ENCODE measurements at regions not wholly inside any gene's neighbourhood (a gene's known extent, or its start where the extent isn't known, plus 50 kb on each side); places are given as distances from the start of the nearest gene placed in this dataset.

GRCh38 chr6:6376845-6377244 is 56.4 kb upstream of the F13A1 start:
- no peak for DNase-seq (ENCODE audit: low read depth in 4 of 4, low spot score in 1 of 4)

GRCh38 chr6:6377621-6378020 is 57.2 kb upstream of the F13A1 start:
- DNase-seq (ENCODE audit: low read depth in 4 of 4, low spot score in 1 of 4), result no peak

GRCh38 chr6:6379573-6379972 is 59.1 kb upstream of the F13A1 start:
- DNase-seq (ENCODE audit: low read depth in 4 of 4, low spot score in 1 of 4), result no peak

GRCh38 chr6:6384520-6384919 is 64.1 kb upstream of the F13A1 start:
- DNase-seq (ENCODE audit: low read depth in 4 of 4, low spot score in 1 of 4), result no peak

- no peak for DNase-seq (ENCODE audit: low read depth in 4 of 4, low spot score in 1 of 4)
Measured at GRCh38 chr6:6386010-6386409, 65.5 kb upstream of the F13A1 start.

GRCh38 chr6:6390849-6391602 is 70.6 kb upstream of the F13A1 start:
- DNase-seq (ENCODE audit: low read depth in 4 of 4, low spot score in 1 of 4), result no peak

- no peak for DNase-seq (ENCODE audit: low read depth in 4 of 4, low spot score in 1 of 4)
Measured at GRCh38 chr6:6392214-6393068, 72.0 kb upstream of the F13A1 start.

- no peak for DNase-seq (ENCODE audit: low read depth in 4 of 4, low spot score in 1 of 4)
Measured at GRCh38 chr6:6393069-6393529, 72.6 kb upstream of the F13A1 start.

- no peak for DNase-seq (ENCODE audit: low read depth in 4 of 4, low spot score in 1 of 4)
Measured at GRCh38 chr6:6395581-6396197, 75.2 kb upstream of the F13A1 start.

GRCh38 chr6:6397842-6398241 is 77.4 kb upstream of the F13A1 start:
- no peak for DNase-seq (ENCODE audit: low read depth in 4 of 4, low spot score in 1 of 4)

GRCh38 chr6:6399568-6399967 is 79.1 kb upstream of the F13A1 start:
- no peak for DNase-seq (ENCODE audit: low read depth in 4 of 4, low spot score in 1 of 4)

- no peak for DNase-seq (ENCODE audit: low read depth in 4 of 4, low spot score in 1 of 4)
Measured at GRCh38 chr6:6401401-6401800, 80.9 kb upstream of the F13A1 start.

GRCh38 chr6:6402006-6402405 is 81.5 kb upstream of the F13A1 start:
- DNase-seq (ENCODE audit: low read depth in 4 of 4, low spot score in 1 of 4), result no peak

- DNase-seq (ENCODE audit: low read depth in 4 of 4, low spot score in 1 of 4), result no peak
Measured at GRCh38 chr6:6402591-6402990, 82.1 kb upstream of the F13A1 start.

GRCh38 chr6:6405031-6405430 is 84.6 kb upstream of the F13A1 start:
- no peak for DNase-seq (ENCODE audit: low read depth in 4 of 4, low spot score in 1 of 4)

- no peak for DNase-seq (ENCODE audit: low read depth in 4 of 4, low spot score in 1 of 4)
Measured at GRCh38 chr6:6405997-6406714, 85.7 kb upstream of the F13A1 start.

- no peak for DNase-seq (ENCODE audit: low read depth in 4 of 4, low spot score in 1 of 4)
Measured at GRCh38 chr6:6406715-6407070, 86.2 kb upstream of the F13A1 start.

- DNase-seq (ENCODE audit: low read depth in 4 of 4, low spot score in 1 of 4), result no peak
Measured at GRCh38 chr6:6407071-6407741, 86.7 kb upstream of the F13A1 start.

- no peak for DNase-seq (ENCODE audit: low read depth in 4 of 4, low spot score in 1 of 4)
Measured at GRCh38 chr6:6409397-6410030, 89.1 kb upstream of the F13A1 start.

GRCh38 chr6:6411115-6411514 is 90.7 kb upstream of the F13A1 start:
- DNase-seq (ENCODE audit: low read depth in 4 of 4, low spot score in 1 of 4), result no peak
